ENCODE measurements at regions not wholly inside any gene's neighbourhood (a gene's known extent, or its start where the extent isn't known, plus 50 kb on each side); places are given as distances from the start of the nearest gene placed in this dataset.

DNA sequence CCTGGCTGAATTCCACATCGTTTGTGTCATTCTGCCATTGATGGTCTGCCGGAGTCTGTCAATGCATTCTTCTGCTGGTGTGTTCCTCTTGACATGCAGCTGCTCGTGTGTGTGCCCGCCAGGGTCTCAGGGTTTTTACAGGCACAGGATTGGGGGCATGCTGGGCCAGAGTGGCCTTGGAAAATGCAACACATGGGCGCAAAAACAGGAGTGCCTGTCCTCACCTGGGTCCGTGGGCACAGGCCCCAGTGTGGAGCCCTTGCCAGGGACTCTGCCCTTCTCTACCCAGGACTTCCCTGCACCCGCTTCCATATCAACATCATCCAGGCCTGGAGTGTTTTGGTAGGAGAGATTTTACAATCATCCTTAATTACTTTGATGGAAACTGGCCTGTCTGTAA is 340.7 kb downstream of the KIF20B start:
- TF ChIP-seq, protein P1, sequence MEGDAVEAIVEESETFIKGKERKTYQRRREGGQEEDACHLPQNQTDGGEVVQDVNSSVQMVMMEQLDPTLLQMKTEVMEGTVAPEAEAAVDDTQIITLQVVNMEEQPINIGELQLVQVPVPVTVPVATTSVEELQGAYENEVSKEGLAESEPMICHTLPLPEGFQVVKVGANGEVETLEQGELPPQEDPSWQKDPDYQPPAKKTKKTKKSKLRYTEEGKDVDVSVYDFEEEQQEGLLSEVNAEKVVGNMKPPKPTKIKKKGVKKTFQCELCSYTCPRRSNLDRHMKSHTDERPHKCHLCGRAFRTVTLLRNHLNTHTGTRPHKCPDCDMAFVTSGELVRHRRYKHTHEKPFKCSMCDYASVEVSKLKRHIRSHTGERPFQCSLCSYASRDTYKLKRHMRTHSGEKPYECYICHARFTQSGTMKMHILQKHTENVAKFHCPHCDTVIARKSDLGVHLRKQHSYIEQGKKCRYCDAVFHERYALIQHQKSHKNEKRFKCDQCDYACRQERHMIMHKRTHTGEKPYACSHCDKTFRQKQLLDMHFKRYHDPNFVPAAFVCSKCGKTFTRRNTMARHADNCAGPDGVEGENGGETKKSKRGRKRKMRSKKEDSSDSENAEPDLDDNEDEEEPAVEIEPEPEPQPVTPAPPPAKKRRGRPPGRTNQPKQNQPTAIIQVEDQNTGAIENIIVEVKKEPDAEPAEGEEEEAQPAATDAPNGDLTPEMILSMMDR (IDR thresholded peaks at IDR 0.05), result no peak
- no peak for TF ChIP-seq EZH2 (IDR thresholded peaks at IDR 0.05; ENCODE audit: borderline replicate concordance, insufficient read depth, low read depth, low read length, poor library complexity, severe bottlenecking)

Data from B cell (primary cell).